GM23338 (cell line): ENCODE measurements at regions not wholly inside any gene's neighbourhood (a gene's known extent, or its start where the extent isn't known, plus 50 kb on each side); places are given as distances from the start of the nearest gene placed in this dataset.

ENCODE experiments used
- ATAC-seq: fragments of 200-7000 bp; cut with Tn5 transposase; 3 replicates; pipeline ENCODE4 v1.9.1; 2020
- DNase-seq: peaks from one replicate; pipeline ENCODE4 v3.0.0-alpha.2; 2015; ENCODE audit warnings: low spot score
- H2AFZ ChIP-seq: fragments of 200-600 bp; sonication (generic); 2 replicates; pipeline ENCODE4 v1.8.0; 2016; ENCODE audit warnings: antibody characterized with exemption, mild to moderate bottlenecking, moderate library complexity
- H3F3A ChIP-seq: fragments of 200-600 bp; sonication (generic); replicated peaks from 2 replicates; pipeline ENCODE4 v1.8.0; 2017; ENCODE audit warnings: antibody characterized with exemption, mixed run types, low read depth
- H3K27ac ChIP-seq: fragments of 200-600 bp; sonication (generic); 2 replicates; pipeline ENCODE4 v1.6.1; 2016; ENCODE audit warnings: low read depth
- H3K27me3 ChIP-seq: fragments of 200-600 bp; sonication (generic); 2 replicates; pipeline ENCODE4 v1.8.0; 2016; ENCODE audit warnings: mild to moderate bottlenecking, mixed run types, moderate library complexity; ENCODE audit not compliant: insufficient read depth
- H3K36me3 ChIP-seq: fragments of 200-600 bp; sonication (generic); 2 replicates; pipeline ENCODE4 v1.8.0; 2016; ENCODE audit warnings: mild to moderate bottlenecking; ENCODE audit not compliant: insufficient read depth
- H3K4me1 ChIP-seq: fragments of 200-600 bp; sonication (generic); 2 replicates; pipeline ENCODE4 v1.8.0; 2016; ENCODE audit warnings: mild to moderate bottlenecking, moderate library complexity; ENCODE audit not compliant: insufficient read depth
- H3K4me2 ChIP-seq: fragments of 200-600 bp; sonication (generic); 2 replicates; pipeline ENCODE4 v1.7.1; 2017; ENCODE audit warnings: mixed run types
- H3K4me3 ChIP-seq: fragments of 200-600 bp; sonication (generic); 2 replicates; pipeline ENCODE4 v1.6.1; 2016; ENCODE audit warnings: mixed run types
- H3K79me2 ChIP-seq: fragments of 200-600 bp; sonication (generic); replicated peaks from 2 replicates; pipeline ENCODE4 v1.8.0; 2017; ENCODE audit warnings: mild to moderate bottlenecking; ENCODE audit not compliant: insufficient read depth
- H3K9me2 ChIP-seq: fragments of 200-600 bp; sonication (generic); 2 replicates; pipeline ENCODE4 v1.8.0; 2017; ENCODE audit not compliant: insufficient read depth
- H4K20me1 ChIP-seq: fragments of 200-600 bp; sonication (generic); replicated peaks from 2 replicates; pipeline ENCODE4 v1.8.0; 2017; ENCODE audit warnings: mild to moderate bottlenecking; ENCODE audit not compliant: insufficient read depth
- H3K27ac Mint-ChIP-seq: 2 replicates; pipeline ENCODE4 v1.8.0; 2020; ENCODE audit warnings: inconsistent platforms, mild to moderate bottlenecking, moderate library complexity, mixed read lengths
- H3K27me3 Mint-ChIP-seq: 3 replicates; pipeline ENCODE4 v1.8.0; 2022; ENCODE audit warnings: low read depth, mild to moderate bottlenecking, moderate library complexity, mixed read lengths, inconsistent platforms; ENCODE audit not compliant: insufficient read depth, poor library complexity
- H3K36me3 Mint-ChIP-seq: 3 replicates; pipeline ENCODE4 v1.8.0; 2021; ENCODE audit warnings: low read depth, mild to moderate bottlenecking, inconsistent platforms, moderate library complexity, mixed read lengths
- H3K4me1 Mint-ChIP-seq: 3 replicates; pipeline ENCODE4 v1.8.0; 2020; ENCODE audit warnings: mild to moderate bottlenecking, inconsistent platforms, mixed read lengths
- H3K4me3 Mint-ChIP-seq: 3 replicates; pipeline ENCODE4 v1.8.0; 2021; ENCODE audit warnings: moderate library complexity, mild to moderate bottlenecking, inconsistent platforms, mixed read lengths
- H3K9me3 Mint-ChIP-seq: 3 replicates; pipeline ENCODE4 v1.8.0; 2020; ENCODE audit warnings: moderate library complexity, mild to moderate bottlenecking, inconsistent platforms, mixed read lengths
- CREB1 ChIP-seq: fragments of 250-450 bp; sonication (Bioruptor Pico); IDR thresholded peaks from 2 replicates; pipeline ENCODE4 v1.5.0; 2020; ENCODE audit warnings: low read depth, mild to moderate bottlenecking, moderate library complexity
- CTCF ChIP-seq, 2 experiments: fragments of 200-600 bp in 1 of 2; sonication (generic) in 1 of 2; conservative IDR thresholded peaks; 2 replicates each; pipeline versions ENCODE4 v1.5.1 to v1.6.1; 2016 to 2017; ENCODE audit warnings: antibody characterized with exemption in 2 of 2, low read depth in 2 of 2, mild to moderate bottlenecking in 2 of 2, moderate library complexity in 1 of 2
- ETS1 ChIP-seq: IDR thresholded peaks from 2 replicates; pipeline ENCODE4 v1.6.1; 2016; ENCODE audit warnings: antibody characterized with exemption
- EZH2 ChIP-seq: fragments of 200-600 bp; sonication (generic); IDR thresholded peaks from one replicate; pipeline ENCODE4 v1.8.0; 2017; ENCODE audit warnings: antibody characterized with exemption, mild to moderate bottlenecking, low read depth; ENCODE audit not compliant: unreplicated experiment
- EZH2phosphoT487 ChIP-seq: fragments of 200-600 bp; sonication (generic); IDR thresholded peaks from one replicate; pipeline ENCODE4 v1.8.1; 2018; ENCODE audit warnings: antibody characterized with exemption; ENCODE audit not compliant: unreplicated experiment
- JUNB ChIP-seq: IDR thresholded peaks from one replicate; pipeline ENCODE4 v1.6.1; 2016; ENCODE audit warnings: antibody characterized with exemption; ENCODE audit not compliant: unreplicated experiment
- NANOG ChIP-seq: IDR thresholded peaks from 2 replicates; pipeline ENCODE4 v1.6.1; 2016; ENCODE audit warnings: antibody characterized with exemption, borderline replicate concordance
- POLR2AphosphoS5 ChIP-seq: IDR thresholded peaks from 2 replicates; pipeline ENCODE4 v1.6.1; 2016; ENCODE audit warnings: antibody characterized with exemption, low read depth
- REST ChIP-seq: IDR thresholded peaks from one replicate; pipeline ENCODE4 v1.6.1; 2018; ENCODE audit warnings: antibody characterized with exemption; ENCODE audit not compliant: unreplicated experiment
- STAT1 ChIP-seq: IDR thresholded peaks from one replicate; pipeline ENCODE4 v1.6.1; 2016; ENCODE audit warnings: antibody characterized with exemption; ENCODE audit not compliant: unreplicated experiment
- ZNF114 ChIP-seq: fragments of 250-450 bp; sonication (Bioruptor Pico); IDR thresholded peaks from 2 replicates; pipeline ENCODE4 v1.5.0; 2020; ENCODE audit warnings: mild to moderate bottlenecking, moderate library complexity
- ZNF331 ChIP-seq: fragments of 250-450 bp; sonication (Bioruptor Pico); IDR thresholded peaks from 2 replicates; pipeline ENCODE4 v1.5.0; 2020; ENCODE audit warnings: low read depth, mild to moderate bottlenecking, moderate library complexity
- ZNF462 ChIP-seq: fragments of 250-450 bp; sonication (Bioruptor Pico); IDR thresholded peaks from 2 replicates; pipeline ENCODE4 v1.5.0; 2020; ENCODE audit warnings: mild to moderate bottlenecking, moderate library complexity

GRCh38 chr5:82355496-82355895 lies 77.3 kb upstream of the RPS23 start:
- no peaks in the 10 kb centered on the region for H3K36me3 ChIP-seq
- no peaks in the 10 kb centered on the region for H3F3A ChIP-seq
- H3K9me3 Mint-ChIP-seq: no peaks in the 10 kb centered on the region
- H3K27me3 Mint-ChIP-seq: no peaks in the 10 kb centered on the region
- no peaks in the 10 kb centered on the region for H3K36me3 Mint-ChIP-seq
- no peak for DNase-seq
- H3K4me1 Mint-ChIP-seq: peaks cover 8% of the 10 kb centered on the region; the same call in 1 of the 3 replicates
- no peak overlapping the region for H3K4me3 Mint-ChIP-seq
- H3K27ac Mint-ChIP-seq: no peak overlapping the region
- H4K20me1 ChIP-seq: no peaks in the 10 kb centered on the region
- H3K4me1 ChIP-seq: no peaks in the 10 kb centered on the region
- no peaks in the 10 kb centered on the region for H3K27me3 ChIP-seq
- H3K27ac ChIP-seq: no peak overlapping the region
- no peak overlapping the region for H3K4me3 ChIP-seq
- no peak overlapping the region for H3K4me2 ChIP-seq
- TF ChIP-seq REST (no peak), EZH2phosphoT487 (no peak), JUNB (no peak), CTCF (conservative IDR thresholded peaks at IDR 0.05; ENCODE audit: low read depth in 2 of 2) (no peak), CREB1 (CRISPR knock-in tag) (no peak), ZNF331 (CRISPR knock-in tag) (no peak), NANOG (no peak), ETS1 (no peak), EZH2 (no peak), ZNF114 (no peak), ZNF462 (CRISPR knock-in tag) (no peak), STAT1 (no peak), POLR2AphosphoS5 (no peak)
- ATAC-seq: no peak
- no peak overlapping the region for H2AFZ ChIP-seq
- H3K79me2 ChIP-seq: no peaks in the 10 kb centered on the region
- no peaks in the 10 kb centered on the region; the same call in 1 of the 2 replicates for H3K9me2 ChIP-seq
